Inferior parietal cortex (tissue), 1 donor: ENCODE measurements at regions not wholly inside any gene's neighbourhood (a gene's known extent, or its start where the extent isn't known, plus 50 kb on each side); places are given as distances from the start of the nearest gene placed in this dataset.
"Not testable (repeated sequence)": the region's sequence is repeated elsewhere in the genome, so short reads cannot be mapped to it uniquely, and the experiment has no call there.

Experiments
- DNase-seq: peaks from one replicate; pipeline ENCODE4 v3.0.0-alpha.2; 2016; ENCODE audit errors: extremely low spot score

GRCh38 chr1:121443001-121443540 lies 258.3 kb downstream of the SRGAP2C start:
- no peak for DNase-seq

GRCh38 chr1:121444096-121444495 lies 259.3 kb downstream of the SRGAP2C start:
- no peak for DNase-seq

DNA sequence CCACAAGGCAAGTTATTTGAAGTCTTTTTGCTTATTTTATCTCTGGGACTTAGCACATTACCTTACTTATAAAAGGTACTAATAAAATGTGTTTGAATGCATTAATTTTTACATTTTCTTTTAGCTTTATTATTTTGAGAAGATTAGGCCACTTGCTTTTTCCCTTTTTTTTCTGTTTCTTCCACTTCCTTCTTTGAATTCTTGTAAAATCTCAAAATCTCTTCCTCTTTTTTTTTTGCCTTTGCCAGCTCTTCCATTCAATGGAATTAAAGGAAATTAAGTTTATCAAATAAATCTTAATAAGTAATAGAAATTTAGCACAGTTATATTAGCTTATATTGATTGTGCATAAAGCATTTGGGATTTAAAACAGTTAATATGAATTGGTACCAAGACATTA lies 260.9 kb downstream of the SRGAP2C start:
- DNase-seq, result no peak

DNA sequence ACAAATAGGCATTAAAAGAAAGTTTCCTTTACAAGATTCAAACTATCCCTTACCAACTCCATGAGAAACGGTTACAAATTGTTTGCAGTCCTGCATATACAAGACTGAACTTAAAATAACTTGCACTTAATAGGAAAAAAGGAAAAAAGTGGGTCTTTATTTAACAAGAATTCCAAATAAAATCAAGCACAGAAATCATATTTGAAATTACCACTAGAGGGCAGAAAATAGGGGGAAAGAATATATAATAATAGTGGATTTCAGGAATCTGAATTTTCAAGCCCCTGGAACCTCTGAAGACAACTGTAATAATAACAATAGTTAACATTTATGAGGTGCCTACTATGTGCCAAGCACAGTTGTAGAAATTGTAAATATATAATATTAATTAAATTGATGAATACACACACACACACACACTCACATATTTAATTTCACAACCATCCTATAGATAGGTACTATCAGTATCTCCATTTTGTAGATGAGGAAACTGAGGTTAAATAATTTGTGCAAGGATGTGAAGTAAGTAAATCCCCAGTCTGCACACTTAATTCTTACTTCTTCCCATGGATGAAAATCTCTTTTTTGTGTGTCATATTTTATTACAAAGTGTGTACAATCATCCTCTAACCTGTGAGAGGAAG lies 262.6 kb downstream of the SRGAP2C start:
- not testable (repeated sequence) for DNase-seq

DNA sequence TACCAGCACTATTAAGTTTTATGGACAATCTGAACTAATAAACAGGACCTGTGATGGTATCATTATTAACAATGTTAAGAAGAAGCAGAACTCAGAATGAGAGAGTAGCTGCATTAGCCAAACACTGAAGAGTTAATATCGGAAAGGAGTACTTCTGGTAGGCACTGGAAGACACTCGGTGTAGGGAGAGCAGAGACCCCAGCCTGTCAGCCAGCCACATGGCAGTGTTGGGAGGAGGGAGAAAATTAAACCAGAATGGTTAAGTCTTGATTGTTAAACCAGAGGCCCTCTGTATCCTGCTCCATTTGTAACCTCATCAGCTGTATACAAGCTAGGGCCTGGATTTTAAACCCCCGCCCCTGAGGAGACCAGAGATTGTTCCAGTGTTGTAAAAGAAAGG lies 263.3 kb downstream of the SRGAP2C start:
- not testable (repeated sequence) for DNase-seq

DNA sequence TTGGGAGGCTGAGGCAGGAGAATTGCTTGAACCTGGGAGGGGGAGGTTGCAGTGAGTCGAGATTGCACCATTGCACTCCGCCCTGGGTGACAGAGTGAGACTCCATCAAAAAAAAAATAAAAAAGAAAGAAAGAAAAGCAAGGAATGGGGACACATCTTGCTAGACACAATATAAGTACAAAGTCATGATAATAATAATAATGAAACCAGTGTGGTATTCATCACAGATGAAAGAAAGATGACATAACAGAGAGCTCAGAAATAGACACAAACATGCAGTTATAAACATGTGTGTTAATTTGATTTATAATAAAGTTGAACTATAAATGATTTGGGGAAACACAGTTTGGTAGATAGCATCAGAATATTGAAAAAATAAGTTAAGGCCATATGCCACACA lies 264.1 kb downstream of the SRGAP2C start:
- no peak for DNase-seq

DNA sequence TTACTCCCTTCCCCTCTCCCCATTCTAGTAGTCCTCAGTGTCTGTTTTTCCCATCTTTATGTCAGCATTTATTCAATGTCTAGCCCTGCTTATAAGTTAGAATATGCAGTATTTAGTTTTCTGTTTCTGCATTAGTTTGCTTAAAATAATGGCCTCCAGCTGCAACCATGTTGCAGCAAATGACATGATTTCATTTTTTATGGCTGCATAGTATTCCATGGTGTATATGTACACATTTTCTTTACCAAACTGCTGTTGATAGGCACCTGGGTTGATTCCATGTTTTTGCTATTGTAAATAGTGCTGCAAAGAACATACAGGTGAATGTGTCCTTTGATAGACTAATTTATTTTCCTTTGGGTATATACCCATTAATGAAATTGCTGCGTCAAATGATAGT lies 267.7 kb downstream of the SRGAP2C start:
- DNase-seq, result no peak

DNA sequence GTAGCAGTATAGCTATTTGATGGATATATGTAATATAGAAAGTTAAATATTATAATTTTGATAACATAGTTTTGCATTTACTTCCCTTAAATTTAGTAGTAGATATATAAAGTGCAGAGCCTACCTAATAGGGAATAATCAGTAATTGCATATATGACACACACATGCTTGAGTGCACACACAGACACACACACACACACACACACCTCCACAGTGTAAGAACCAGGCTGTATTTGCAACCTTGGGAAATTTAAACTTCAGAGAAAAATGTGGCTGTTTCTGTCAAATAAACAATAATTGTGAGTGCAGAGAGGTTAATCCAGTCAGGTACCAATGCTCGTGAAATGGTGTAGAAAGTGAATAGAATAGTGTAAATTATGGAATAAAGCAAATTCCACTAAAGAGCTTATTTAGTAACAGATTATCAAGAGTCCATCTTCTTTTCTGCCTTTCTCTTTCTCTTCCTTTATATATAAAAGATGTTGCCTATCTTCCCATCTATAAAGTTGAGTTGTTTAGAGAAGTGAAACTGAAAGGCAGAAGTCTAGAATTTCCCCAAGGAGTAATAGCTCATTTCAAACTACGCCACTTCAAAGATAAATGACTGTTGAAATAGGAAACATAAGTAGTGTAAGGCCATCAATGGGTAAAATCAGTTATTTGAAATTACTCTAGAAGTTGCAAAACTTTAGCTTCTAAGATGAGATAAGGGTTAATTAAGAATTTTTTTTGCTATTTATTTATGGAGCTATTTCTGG lies 273.7 kb downstream of the SRGAP2C start:
- DNase-seq, result no peak

- no peak for DNase-seq
These were observed 274.5 kb downstream of the SRGAP2C start for GRCh38 chr1:121459235-121459634.

DNA sequence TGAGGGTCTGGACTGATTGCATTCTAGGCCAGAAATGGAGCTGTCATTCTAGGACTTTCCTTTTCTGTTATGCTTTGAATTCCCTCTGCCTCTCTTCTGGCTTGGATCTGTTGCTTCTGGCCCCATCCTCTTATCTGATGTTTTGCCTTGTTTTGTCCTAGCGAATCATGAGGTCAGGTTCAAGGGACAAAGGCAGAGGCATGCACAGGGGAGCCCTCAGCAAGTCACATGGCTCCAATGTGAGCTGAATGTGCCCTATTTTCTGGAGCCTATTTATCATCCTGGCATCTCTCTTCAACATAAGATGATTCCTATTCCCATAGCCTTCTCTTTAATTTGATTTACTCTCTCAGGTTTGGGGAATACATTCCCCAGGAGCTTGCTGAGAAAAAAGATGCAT lies 284.6 kb downstream of the SRGAP2C start:
- not testable (repeated sequence) for DNase-seq

DNA sequence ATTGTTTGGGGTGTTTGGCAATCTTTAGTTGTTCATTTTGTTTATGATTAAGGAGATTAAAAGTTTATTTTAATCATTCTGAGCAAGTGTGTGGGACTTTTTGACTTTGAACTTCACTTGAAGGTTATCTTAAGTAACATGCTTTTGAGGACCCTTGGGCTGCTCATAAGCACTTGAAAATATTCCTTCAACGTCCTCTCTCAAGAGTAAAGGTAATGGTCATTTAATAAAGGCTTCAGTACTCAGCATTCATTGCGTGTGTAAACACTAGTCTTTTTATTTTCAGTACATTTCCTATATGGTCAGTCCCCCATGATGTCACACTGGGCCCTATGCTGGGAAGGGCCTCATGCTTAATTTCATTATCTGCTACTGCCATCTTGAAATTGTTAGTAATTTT lies 285.6 kb downstream of the SRGAP2C start:
- DNase-seq, result not testable (repeated sequence)

DNA sequence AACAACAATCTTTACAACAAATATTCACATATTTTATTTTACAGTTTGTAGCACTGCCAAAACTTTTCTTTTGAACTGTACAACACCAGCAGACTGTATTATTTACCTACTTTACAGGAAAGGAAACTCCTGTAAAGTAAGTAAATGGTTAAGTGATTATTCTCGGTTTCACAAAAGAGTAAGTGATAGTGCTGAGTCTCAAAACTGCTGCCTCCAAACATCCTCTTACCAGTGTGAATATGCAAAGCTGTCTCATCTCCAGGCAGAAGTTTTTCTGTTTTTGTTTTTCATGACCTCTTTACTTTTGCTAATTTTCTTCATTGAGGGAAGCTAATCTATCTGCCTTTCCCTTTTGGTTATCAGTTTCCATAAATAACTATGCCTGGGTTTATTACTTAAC lies 286.7 kb downstream of the SRGAP2C start:
- DNase-seq, result no peak

DNA sequence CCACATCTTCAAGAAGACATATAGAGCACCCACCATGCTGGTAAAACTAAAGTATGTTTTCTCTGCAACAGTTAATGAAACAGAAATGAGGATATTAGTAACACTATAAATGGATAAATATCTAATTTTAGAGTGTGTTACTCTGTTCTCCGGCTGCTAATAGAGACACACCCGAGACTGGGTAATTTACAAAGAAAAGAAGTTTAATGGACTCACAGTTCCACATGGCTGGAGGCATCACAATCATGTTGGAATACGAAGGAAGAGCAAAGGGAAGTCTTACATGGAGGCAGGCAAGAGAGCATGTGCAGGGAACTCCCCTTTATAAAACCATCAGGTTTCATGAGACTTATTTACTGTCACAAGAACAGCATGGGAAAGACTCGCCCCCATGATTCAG lies 287.2 kb downstream of the SRGAP2C start:
- DNase-seq, result no peak

GRCh38 chr1:121483234-121483633 lies 298.5 kb downstream of the SRGAP2C start:
- no peak for DNase-seq

- peak; percentile 24 for DNase-seq
These were observed 299.2 kb downstream of the SRGAP2C start for GRCh38 chr1:121483961-121484424.

DNA sequence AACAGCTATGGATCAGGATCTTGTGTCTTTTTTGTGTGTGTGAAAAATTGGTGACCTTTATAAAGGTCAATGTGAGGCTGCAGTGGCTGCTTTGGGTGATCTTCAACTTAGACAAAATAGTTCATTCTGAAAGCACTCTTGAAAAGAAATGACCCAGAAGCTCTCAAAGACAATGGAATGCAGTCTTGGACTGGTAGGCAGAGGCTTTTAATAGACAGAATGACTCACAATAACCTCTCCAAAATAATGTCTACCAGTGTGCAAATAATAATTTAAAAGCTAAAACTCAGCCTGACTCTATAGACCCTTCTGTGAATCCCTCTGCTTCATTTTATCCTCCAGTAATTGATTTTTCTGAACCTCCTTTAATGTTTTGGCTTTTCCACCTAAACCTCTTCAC lies 310.0 kb downstream of the SRGAP2C start:
- DNase-seq, result not testable (repeated sequence)

GRCh38 chr1:121511455-121511854 lies 326.7 kb downstream of the SRGAP2C start:
- not testable (repeated sequence) for DNase-seq

- not testable (repeated sequence) for DNase-seq
These were observed 327.1 kb downstream of the SRGAP2C start for GRCh38 chr1:121511876-121512275.

DNA sequence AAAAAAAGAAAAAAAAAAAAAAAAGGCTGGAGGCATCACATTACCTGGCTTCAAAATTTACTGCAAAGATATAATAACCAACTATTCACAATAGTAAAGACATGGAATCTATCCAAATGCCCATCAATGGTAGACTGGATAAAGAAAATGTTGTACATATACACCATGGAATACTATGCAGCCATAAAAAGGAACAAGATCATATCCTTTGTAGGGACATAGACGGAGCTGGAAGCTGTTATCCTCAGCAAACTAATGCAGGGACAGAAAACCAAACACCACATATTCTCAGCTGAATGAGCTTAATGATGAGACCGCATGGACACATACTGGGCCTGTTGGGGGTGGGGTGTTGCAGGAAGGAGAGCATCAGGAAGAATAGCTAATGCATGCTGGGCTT lies 330.5 kb downstream of the SRGAP2C start:
- DNase-seq, result no peak

- DNase-seq, result no peak
These were observed 331.6 kb downstream of the SRGAP2C start for GRCh38 chr1:121516234-121516967.

DNA sequence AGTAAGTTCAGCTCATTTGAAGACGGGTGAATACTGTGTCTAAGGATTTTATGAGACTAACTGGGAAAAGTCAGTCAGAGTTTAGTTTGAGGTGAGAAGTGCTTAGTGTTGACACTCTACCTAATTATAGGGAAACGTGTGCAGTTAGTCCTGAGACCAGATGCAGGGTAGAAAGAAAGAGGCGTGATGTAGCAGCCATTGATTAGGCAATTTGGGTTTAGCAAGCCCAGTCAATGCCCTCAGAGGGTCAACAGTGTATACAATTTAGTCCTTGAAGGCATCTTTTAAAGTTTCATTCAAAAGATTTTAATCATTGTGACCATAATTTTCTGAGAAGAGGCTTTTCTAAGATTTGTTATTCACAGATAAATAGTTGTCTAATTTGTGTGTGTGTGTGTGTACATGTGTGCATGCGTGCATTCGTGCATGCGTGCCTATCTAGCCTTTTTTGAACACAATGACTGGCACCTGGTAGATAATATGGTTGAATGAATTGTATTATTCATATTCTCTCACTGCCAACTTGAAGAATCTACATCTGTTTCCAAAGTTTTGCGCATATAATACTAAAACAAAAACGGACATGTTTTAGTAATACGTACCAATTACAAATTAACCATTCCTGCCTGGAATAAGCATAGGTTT lies 332.9 kb downstream of the SRGAP2C start:
- DNase-seq, result no peak

GRCh38 chr1:121518726-121519041 lies 333.9 kb downstream of the SRGAP2C start:
- DNase-seq, result no peak
